ENCODE measurements at regions not wholly inside any gene's neighbourhood (a gene's known extent, or its start where the extent isn't known, plus 50 kb on each side); places are given as distances from the start of the nearest gene placed in this dataset.

DNA sequence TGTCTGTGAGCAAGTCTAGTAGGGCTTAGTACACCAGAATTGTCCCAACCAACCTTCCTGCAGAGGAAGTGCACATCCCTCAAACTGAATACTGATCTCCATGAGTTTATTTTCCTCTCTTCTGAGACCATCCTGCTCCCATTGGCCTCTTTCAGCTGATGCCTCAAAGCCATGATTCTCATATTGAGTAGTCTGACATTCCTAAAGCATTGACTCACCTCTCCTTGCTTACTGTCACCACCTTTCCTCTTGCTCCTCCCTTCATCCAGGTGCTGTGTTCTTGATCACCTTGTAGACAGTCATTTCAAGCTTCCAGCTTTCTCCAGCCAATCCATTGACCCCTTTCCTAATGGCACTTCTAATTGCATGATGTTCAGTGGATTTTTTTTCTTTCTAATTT is 583.7 kb upstream of the USP15 start:
- H3K27ac ChIP-seq (ENCODE audit: low read depth, low read length): no peak overlapping the region
- H3K4me1 ChIP-seq (ENCODE audit: control insufficient read depth in 3 of 3, insufficient read depth in 3 of 3, low read length in 3 of 3): no peaks in the 10 kb centered on the region
- H3K9me3 ChIP-seq (ENCODE audit: control insufficient read depth in 3 of 3, low read length in 3 of 3): no peaks in the 10 kb centered on the region
- no peak overlapping the region for H3K9ac ChIP-seq (ENCODE audit: low read depth in 1 of 3, low read length in 3 of 3)
- H3K36me3 ChIP-seq (ENCODE audit: control insufficient read depth in 3 of 3, insufficient read depth in 3 of 3, low read length in 3 of 3): no peaks in the 10 kb centered on the region
- H3K4me3 ChIP-seq (ENCODE audit: low read length in 3 of 3): no peak overlapping the region
- no peaks in the 10 kb centered on the region for H3K27me3 ChIP-seq (ENCODE audit: control insufficient read depth in 3 of 3, insufficient read depth in 3 of 3, low read length in 3 of 3)

DNA sequence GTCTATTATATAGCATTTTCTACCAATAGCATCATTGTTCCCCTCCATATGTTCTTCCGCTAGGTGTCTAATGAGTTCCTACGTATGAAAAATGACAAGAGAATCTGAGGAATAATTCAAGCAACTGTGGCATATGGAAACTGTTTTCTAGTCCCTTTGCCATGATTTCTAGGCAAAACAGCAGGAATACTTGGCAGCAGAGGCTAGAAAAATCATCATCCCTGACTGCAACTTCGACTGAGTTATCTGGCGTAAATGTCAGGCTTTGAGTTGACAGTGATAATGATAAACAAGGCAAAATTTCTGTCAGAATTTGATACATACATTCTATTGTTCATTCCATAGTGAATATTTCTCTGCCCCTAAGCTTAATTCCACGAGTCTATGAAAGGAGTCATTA is 572.8 kb upstream of the USP15 start:
- H3K4me1 ChIP-seq (ENCODE audit: control insufficient read depth in 3 of 3, insufficient read depth in 3 of 3, low read length in 3 of 3): no peaks in the 10 kb centered on the region
- H3K27ac ChIP-seq (ENCODE audit: low read depth, low read length): no peak overlapping the region
- no peak overlapping the region for H3K4me3 ChIP-seq (ENCODE audit: low read length in 3 of 3)
- no peaks in the 10 kb centered on the region for H3K36me3 ChIP-seq (ENCODE audit: control insufficient read depth in 3 of 3, insufficient read depth in 3 of 3, low read length in 3 of 3)
- H3K27me3 ChIP-seq (ENCODE audit: control insufficient read depth in 3 of 3, insufficient read depth in 3 of 3, low read length in 3 of 3): no peaks in the 10 kb centered on the region
- no peaks in the 10 kb centered on the region for H3K9me3 ChIP-seq (ENCODE audit: control insufficient read depth in 3 of 3, low read length in 3 of 3)
- H3K9ac ChIP-seq (ENCODE audit: low read depth in 1 of 3, low read length in 3 of 3): no peak overlapping the region

DNA sequence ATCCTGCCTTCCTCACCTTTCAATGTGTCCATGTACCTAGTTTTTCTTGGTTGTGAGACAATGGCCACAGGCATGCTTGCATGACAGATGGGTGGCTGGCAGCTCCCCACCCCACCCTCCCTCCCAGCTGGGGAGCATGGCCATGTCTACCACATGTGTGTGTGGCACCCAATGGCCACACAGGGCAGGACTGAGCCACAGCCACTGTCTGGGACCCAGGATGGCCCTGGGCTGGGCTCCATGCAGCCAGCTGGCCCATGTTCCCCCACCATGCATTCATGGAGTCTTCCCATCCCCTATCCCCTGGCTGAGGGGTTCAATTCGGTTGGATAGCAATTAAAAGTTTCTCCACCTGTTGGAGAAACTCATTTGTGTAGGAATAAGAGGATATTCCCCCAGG is 566.0 kb upstream of the USP15 start:
- Histone ChIP-seq H3K27ac (ENCODE audit: low read depth, low read length) (no peak overlapping the region), H3K4me1 (ENCODE audit: control insufficient read depth in 3 of 3, insufficient read depth in 3 of 3, low read length in 3 of 3) (no peaks in the 10 kb centered on the region), H3K36me3 (ENCODE audit: control insufficient read depth in 3 of 3, insufficient read depth in 3 of 3, low read length in 3 of 3) (no peaks in the 10 kb centered on the region), H3K27me3 (ENCODE audit: control insufficient read depth in 3 of 3, insufficient read depth in 3 of 3, low read length in 3 of 3) (no peaks in the 10 kb centered on the region), H3K9ac (ENCODE audit: low read depth in 1 of 3, low read length in 3 of 3) (no peak overlapping the region), H3K9me3 (ENCODE audit: control insufficient read depth in 3 of 3, low read length in 3 of 3) (peaks cover 2 to 7% (median 4%) of the 10 kb centered on the region in 3 donors), H3K4me3 (ENCODE audit: low read length in 3 of 3) (no peak overlapping the region)

DNA sequence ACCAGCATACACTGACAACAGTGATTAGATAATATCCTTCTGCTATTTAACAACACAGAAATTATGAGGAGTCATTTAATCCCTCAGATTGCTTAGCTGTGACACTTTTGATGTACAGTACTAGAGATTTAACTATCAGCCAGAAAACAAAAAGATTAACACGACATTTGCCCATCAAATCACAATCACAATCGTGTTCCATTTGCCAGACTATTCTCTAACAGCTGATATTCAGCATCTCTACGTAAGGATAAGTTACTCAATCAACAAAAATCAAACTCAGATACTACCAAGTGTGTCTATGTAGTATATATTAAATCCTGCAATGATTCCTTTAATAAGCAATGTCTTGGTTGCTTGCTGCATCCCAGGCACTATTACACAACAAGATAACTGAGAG is 558.7 kb upstream of the USP15 start:
- H3K9me3 ChIP-seq (ENCODE audit: control insufficient read depth in 3 of 3, low read length in 3 of 3): peaks cover 0 to 4% (median under 1%) of the 10 kb centered on the region in 3 donors
- H3K36me3 ChIP-seq (ENCODE audit: control insufficient read depth in 3 of 3, insufficient read depth in 3 of 3, low read length in 3 of 3): no peaks in the 10 kb centered on the region
- no peaks in the 10 kb centered on the region for H3K27me3 ChIP-seq (ENCODE audit: control insufficient read depth in 3 of 3, insufficient read depth in 3 of 3, low read length in 3 of 3)
- no peak overlapping the region for H3K27ac ChIP-seq (ENCODE audit: low read depth, low read length)
- no peaks in the 10 kb centered on the region for H3K4me1 ChIP-seq (ENCODE audit: control insufficient read depth in 3 of 3, insufficient read depth in 3 of 3, low read length in 3 of 3)
- H3K4me3 ChIP-seq (ENCODE audit: low read length in 3 of 3): no peak overlapping the region
- no peak overlapping the region for H3K9ac ChIP-seq (ENCODE audit: low read depth in 1 of 3, low read length in 3 of 3)

DNA sequence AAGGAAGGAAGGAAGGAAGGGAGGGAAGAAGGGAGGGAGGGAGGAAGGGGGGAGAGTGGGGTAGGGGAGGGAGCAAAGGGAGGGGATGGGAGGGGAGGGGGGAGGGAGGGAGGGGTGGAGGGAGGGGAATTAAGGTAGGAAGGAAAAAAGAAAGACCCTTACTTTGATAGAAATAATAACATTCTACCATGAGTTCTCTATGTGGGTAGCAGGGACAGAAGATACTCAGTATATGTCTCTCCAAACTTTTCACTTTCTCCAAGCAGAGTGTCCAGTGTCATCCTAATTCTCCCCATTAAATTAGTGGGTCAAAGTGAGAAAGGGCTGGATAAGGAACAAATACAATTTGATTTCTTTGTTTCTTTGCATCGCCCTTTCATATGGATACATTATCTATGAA is 553.4 kb upstream of the USP15 start:
- H3K36me3 ChIP-seq (ENCODE audit: control insufficient read depth in 3 of 3, insufficient read depth in 3 of 3, low read length in 3 of 3): no peaks in the 10 kb centered on the region
- H3K27me3 ChIP-seq (ENCODE audit: control insufficient read depth in 3 of 3, insufficient read depth in 3 of 3, low read length in 3 of 3): no peaks in the 10 kb centered on the region
- no peak overlapping the region for H3K27ac ChIP-seq (ENCODE audit: low read depth, low read length)
- H3K9ac ChIP-seq (ENCODE audit: low read depth in 1 of 3, low read length in 3 of 3): no peak overlapping the region
- H3K4me1 ChIP-seq (ENCODE audit: control insufficient read depth in 3 of 3, insufficient read depth in 3 of 3, low read length in 3 of 3): no peaks in the 10 kb centered on the region
- no peak overlapping the region for H3K4me3 ChIP-seq (ENCODE audit: low read length in 3 of 3)
- H3K9me3 ChIP-seq (ENCODE audit: control insufficient read depth in 3 of 3, low read length in 3 of 3): no peaks in the 10 kb centered on the region

DNA sequence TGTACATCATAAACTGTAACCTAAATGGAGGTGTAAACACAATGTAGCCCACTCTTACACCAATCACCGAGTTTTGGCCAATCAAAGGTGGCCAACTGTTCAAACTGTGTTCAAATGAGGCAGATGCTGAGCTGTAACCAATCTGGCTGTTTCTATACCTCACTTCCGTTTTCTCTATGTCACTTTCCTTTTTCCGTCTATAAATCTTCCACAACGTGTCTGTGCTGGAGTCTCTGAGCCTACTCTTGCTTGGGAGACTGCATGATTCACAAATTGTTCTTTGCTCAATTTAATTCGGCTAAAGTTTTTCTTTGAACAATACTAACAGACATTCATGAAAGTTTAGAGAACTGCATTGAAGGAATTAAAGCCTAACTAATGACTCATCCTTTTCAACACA is 547.1 kb upstream of the USP15 start:
- no peak overlapping the region for H3K4me3 ChIP-seq (ENCODE audit: low read length in 3 of 3)
- H3K27me3 ChIP-seq (ENCODE audit: control insufficient read depth in 3 of 3, insufficient read depth in 3 of 3, low read length in 3 of 3): no peaks in the 10 kb centered on the region
- no peak overlapping the region for H3K27ac ChIP-seq (ENCODE audit: low read depth, low read length)
- H3K4me1 ChIP-seq (ENCODE audit: control insufficient read depth in 3 of 3, insufficient read depth in 3 of 3, low read length in 3 of 3): no peaks in the 10 kb centered on the region
- H3K36me3 ChIP-seq (ENCODE audit: control insufficient read depth in 3 of 3, insufficient read depth in 3 of 3, low read length in 3 of 3): no peaks in the 10 kb centered on the region
- no peaks in the 10 kb centered on the region for H3K9me3 ChIP-seq (ENCODE audit: control insufficient read depth in 3 of 3, low read length in 3 of 3)
- no peak overlapping the region for H3K9ac ChIP-seq (ENCODE audit: low read depth in 1 of 3, low read length in 3 of 3)

DNA sequence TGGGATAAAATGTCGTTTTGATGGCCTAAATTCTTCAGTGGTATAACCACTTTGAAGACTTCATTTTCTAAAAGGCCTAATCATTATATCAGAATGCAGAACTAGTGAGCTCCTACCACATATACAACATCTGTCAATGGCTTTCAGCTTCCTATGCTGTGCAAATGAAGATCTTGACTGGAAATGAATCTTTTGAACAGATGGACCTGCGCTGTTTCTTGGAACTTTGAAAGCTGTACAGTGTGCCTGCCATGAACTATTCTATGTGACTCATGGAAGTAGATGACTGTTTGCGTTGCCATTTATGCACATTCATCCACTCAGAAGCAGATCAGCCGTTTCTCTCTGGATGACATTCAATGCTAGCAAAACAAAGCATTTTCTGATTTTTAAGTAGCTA is 542.2 kb upstream of the USP15 start:
- H3K36me3 ChIP-seq (ENCODE audit: control insufficient read depth in 3 of 3, insufficient read depth in 3 of 3, low read length in 3 of 3): no peaks in the 10 kb centered on the region
- no peak overlapping the region for H3K4me3 ChIP-seq (ENCODE audit: low read length in 3 of 3)
- no peaks in the 10 kb centered on the region for H3K27me3 ChIP-seq (ENCODE audit: control insufficient read depth in 3 of 3, insufficient read depth in 3 of 3, low read length in 3 of 3)
- no peak overlapping the region for H3K9ac ChIP-seq (ENCODE audit: low read depth in 1 of 3, low read length in 3 of 3)
- H3K4me1 ChIP-seq (ENCODE audit: control insufficient read depth in 3 of 3, insufficient read depth in 3 of 3, low read length in 3 of 3): no peaks in the 10 kb centered on the region
- no peaks in the 10 kb centered on the region for H3K9me3 ChIP-seq (ENCODE audit: control insufficient read depth in 3 of 3, low read length in 3 of 3)
- no peak overlapping the region for H3K27ac ChIP-seq (ENCODE audit: low read depth, low read length)

DNA sequence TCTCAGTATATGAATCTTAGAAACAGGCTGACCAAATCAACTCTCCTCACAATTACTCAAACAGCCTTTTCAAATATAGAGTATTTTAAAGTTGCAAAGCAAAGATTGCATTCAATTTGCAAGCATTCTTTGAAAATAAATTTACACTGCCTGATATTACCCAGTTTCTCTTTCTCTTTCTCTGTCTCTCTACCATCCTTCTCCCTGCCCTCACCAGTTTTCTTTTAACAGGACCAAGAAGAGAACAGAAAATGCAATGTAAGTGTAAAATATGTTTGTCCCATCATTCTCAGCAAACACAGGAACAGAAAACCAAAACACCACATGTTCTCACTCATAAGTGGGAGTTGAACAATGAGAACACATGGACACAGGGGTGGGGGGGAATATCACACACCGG is 520.3 kb upstream of the USP15 start:
- Histone ChIP-seq H3K4me3 (ENCODE audit: low read length in 3 of 3) (no peak overlapping the region), H3K9me3 (ENCODE audit: control insufficient read depth in 3 of 3, low read length in 3 of 3) (no peaks in the 10 kb centered on the region), H3K27me3 (ENCODE audit: control insufficient read depth in 3 of 3, insufficient read depth in 3 of 3, low read length in 3 of 3) (no peaks in the 10 kb centered on the region), H3K9ac (ENCODE audit: low read depth in 1 of 3, low read length in 3 of 3) (no peak overlapping the region), H3K4me1 (ENCODE audit: control insufficient read depth in 3 of 3, insufficient read depth in 3 of 3, low read length in 3 of 3) (no peaks in the 10 kb centered on the region), H3K36me3 (ENCODE audit: control insufficient read depth in 3 of 3, insufficient read depth in 3 of 3, low read length in 3 of 3) (no peaks in the 10 kb centered on the region), H3K27ac (ENCODE audit: low read depth, low read length) (no peak overlapping the region)

DNA sequence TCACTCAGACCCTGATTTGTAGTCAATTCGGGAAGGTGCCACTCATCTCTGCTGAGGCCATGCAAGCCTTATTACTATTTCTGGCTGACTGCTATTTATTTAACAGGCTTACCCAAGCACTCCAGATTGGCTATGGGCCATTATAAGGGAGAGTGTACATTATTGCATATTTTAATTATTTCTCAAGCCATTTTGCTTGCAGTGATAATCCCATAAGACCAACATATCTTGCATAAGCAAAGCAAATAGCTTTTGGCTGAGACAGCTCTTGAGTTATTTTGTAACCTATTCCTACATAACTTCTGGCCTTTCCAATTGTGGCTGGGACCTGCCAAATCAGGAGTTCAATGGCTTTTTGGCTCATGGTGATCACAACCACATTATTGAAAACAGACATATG is 509.6 kb upstream of the USP15 start:
- Histone ChIP-seq H3K4me3 (ENCODE audit: low read length in 3 of 3) (no peak overlapping the region), H3K9ac (ENCODE audit: low read depth in 1 of 3, low read length in 3 of 3) (no peak overlapping the region), H3K4me1 (ENCODE audit: control insufficient read depth in 3 of 3, insufficient read depth in 3 of 3, low read length in 3 of 3) (no peaks in the 10 kb centered on the region), H3K36me3 (ENCODE audit: control insufficient read depth in 3 of 3, insufficient read depth in 3 of 3, low read length in 3 of 3) (no peaks in the 10 kb centered on the region), H3K9me3 (ENCODE audit: control insufficient read depth in 3 of 3, low read length in 3 of 3) (no peaks in the 10 kb centered on the region), H3K27me3 (ENCODE audit: control insufficient read depth in 3 of 3, insufficient read depth in 3 of 3, low read length in 3 of 3) (no peaks in the 10 kb centered on the region), H3K27ac (ENCODE audit: low read depth, low read length) (no peak overlapping the region)

DNA sequence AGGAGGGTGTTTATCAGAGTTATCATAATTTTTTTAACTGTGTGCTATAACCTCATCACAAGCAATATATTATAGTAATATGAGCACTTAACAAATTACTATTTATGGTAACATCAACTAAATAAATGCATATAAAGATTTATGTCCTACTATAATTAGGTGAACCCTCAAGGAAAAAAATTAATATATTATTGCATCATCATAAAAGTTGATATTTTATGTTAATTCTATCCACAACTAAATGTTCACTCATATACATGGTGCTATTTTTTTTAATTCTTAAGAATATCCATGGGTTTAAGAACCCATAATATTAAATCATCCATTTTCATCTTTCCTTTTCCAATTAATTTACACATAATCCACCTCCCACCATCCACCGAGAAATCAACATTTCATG is 506.0 kb upstream of the USP15 start:
- Histone ChIP-seq H3K27ac (ENCODE audit: low read depth, low read length) (no peak overlapping the region), H3K9me3 (ENCODE audit: control insufficient read depth in 3 of 3, low read length in 3 of 3) (no peaks in the 10 kb centered on the region), H3K4me3 (ENCODE audit: low read length in 3 of 3) (no peak overlapping the region), H3K27me3 (ENCODE audit: control insufficient read depth in 3 of 3, insufficient read depth in 3 of 3, low read length in 3 of 3) (no peaks in the 10 kb centered on the region), H3K4me1 (ENCODE audit: control insufficient read depth in 3 of 3, insufficient read depth in 3 of 3, low read length in 3 of 3) (no peaks in the 10 kb centered on the region), H3K36me3 (ENCODE audit: control insufficient read depth in 3 of 3, insufficient read depth in 3 of 3, low read length in 3 of 3) (no peaks in the 10 kb centered on the region), H3K9ac (ENCODE audit: low read depth in 1 of 3, low read length in 3 of 3) (no peak overlapping the region)

DNA sequence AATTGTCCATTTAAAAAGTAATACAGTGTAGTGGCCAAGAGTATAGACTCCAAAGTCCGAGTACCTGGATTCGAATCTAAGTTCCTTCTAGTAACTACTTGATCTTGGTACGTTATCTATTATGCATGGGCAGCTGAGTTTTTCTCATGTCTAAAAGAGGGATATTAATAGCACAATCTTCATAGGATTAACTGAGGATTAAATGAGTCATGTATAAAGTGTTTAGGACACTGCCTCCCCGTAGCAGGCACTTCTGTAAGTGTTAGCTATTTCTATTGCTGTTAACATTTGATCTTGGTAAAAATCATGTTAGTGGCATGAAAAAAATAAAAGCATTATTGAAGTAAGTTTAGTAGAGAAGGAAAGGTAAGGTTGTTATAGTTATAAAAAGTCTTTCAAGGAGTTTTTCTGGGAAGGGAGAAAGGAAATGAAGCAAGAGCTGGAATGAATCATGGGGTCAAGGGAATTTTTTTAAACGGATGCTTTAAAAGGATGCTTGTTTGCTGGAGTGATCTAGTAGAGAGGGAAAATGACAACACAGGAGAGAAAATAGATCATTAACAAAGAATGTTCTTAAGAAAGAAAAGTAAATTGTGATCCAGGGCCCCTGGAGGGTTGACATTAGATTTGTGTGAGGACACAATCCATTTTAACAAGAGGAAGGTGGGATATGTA is 502.2 kb upstream of the USP15 start:
- H3K4me1 ChIP-seq (ENCODE audit: control insufficient read depth in 3 of 3, insufficient read depth in 3 of 3, low read length in 3 of 3): no peaks in the 10 kb centered on the region
- H3K27me3 ChIP-seq (ENCODE audit: control insufficient read depth in 3 of 3, insufficient read depth in 3 of 3, low read length in 3 of 3): no peaks in the 10 kb centered on the region
- H3K27ac ChIP-seq (ENCODE audit: low read depth, low read length): no peak overlapping the region
- no peak overlapping the region for H3K9ac ChIP-seq (ENCODE audit: low read depth in 1 of 3, low read length in 3 of 3)
- H3K9me3 ChIP-seq (ENCODE audit: control insufficient read depth in 3 of 3, low read length in 3 of 3): no peaks in the 10 kb centered on the region
- no peaks in the 10 kb centered on the region for H3K36me3 ChIP-seq (ENCODE audit: control insufficient read depth in 3 of 3, insufficient read depth in 3 of 3, low read length in 3 of 3)
- no peak overlapping the region for H3K4me3 ChIP-seq (ENCODE audit: low read length in 3 of 3)

All from skeletal muscle tissue (tissue), 3 donors.